Right lobe of liver (tissue), 6 donors: ENCODE measurements at regions not wholly inside any gene's neighbourhood (a gene's known extent, or its start where the extent isn't known, plus 50 kb on each side); places are given as distances from the start of the nearest gene placed in this dataset.

ENCODE experiments used
- ATAC-seq, 4 donors: fragments of 200-7000 bp; cut with Tn5 transposase; one replicate each; pipeline ENCODE4 v1.9.1; 2020; ENCODE audit warnings: mild to moderate bottlenecking in 4 of 4, moderate library complexity in 4 of 4
- DNase-seq, 3 donors: peaks; one replicate each; pipeline ENCODE4 v3.0.0-alpha.2; 2020
- H3K27ac ChIP-seq, 3 donors: fragments of 200-600 bp; one replicate each; pipeline ENCODE4 v1.8.0; 2022
- H3K27me3 ChIP-seq, 2 donors: fragments of 200-600 bp; one replicate each; pipeline ENCODE4 v1.8.0; 2022
- H3K36me3 ChIP-seq, 4 donors: fragments of 200-600 bp; sonication (generic) in 1 of 4; one replicate each; pipeline versions ENCODE4 v1.5.1 to v1.8.0; 2017 to 2022; ENCODE audit warnings: control low read depth in 1 of 4
- H3K4me1 ChIP-seq, 4 donors: fragments of 200-600 bp; sonication (generic) in 1 of 4; one replicate each; pipeline versions ENCODE4 v1.5.1 to v1.8.0; 2017 to 2022; ENCODE audit warnings: control low read depth in 1 of 4
- H3K4me3 ChIP-seq, 3 donors: fragments of 200-600 bp; one replicate each; pipeline ENCODE4 v1.8.0; 2022
- H3K9me3 ChIP-seq, 4 donors: fragments of 200-600 bp; sonication (generic) in 1 of 4; one replicate each; pipeline versions ENCODE4 v1.5.1 to v1.8.0; 2017 to 2022; ENCODE audit warnings: control low read depth in 1 of 4
- POLR2A ChIP-seq: fragments of 450-650 bp; IDR thresholded peaks from one replicate; pipeline ENCODE4 v1.6.1; 2017; ENCODE audit warnings: antibody characterized with exemption, mild to moderate bottlenecking
- WGBS: methylation state at CpG from one replicate; pipeline ENCODE4 v1.1.6; 2018; ENCODE audit warnings: low coverage, low lambda C conversion rate; ENCODE audit not compliant: insufficient coverage; ENCODE audit errors: missing lambda C conversion rate; 5-methylcytosine and 5-hydroxymethylcytosine counted together
- intact Hi-C, 2 donors: fragments of 100-400 bp; cut with DNase I; formaldehyde crosslinking; loops; one replicate each; pipeline versions ENCODE4 v1.11.2 to v1.14.1; 2022
- TF ChIP-seq, protein P1 (sequence below), 4 donors: fragments of 200-600 bp in 3 of 4; fragments of 450-650 bp in 1 of 4; IDR thresholded peaks; one replicate each; pipeline versions ENCODE4 v1.5.1 to v1.8.0; 2016 to 2022; ENCODE audit warnings: antibody characterized with exemption in 4 of 4, mild to moderate bottlenecking in 2 of 4
- donor health status: DM: no; HTN: yes; CAD: no.
- donor health status: DM: no; HTN: no; CAD: no.
- donor health status: DM: no; HTN: no; CAD: no.
- donor health status: DM: no; HTN: yes; CAD: no.
- donor health status: DM: no; HTN: yes; CAD: no.

DNA sequence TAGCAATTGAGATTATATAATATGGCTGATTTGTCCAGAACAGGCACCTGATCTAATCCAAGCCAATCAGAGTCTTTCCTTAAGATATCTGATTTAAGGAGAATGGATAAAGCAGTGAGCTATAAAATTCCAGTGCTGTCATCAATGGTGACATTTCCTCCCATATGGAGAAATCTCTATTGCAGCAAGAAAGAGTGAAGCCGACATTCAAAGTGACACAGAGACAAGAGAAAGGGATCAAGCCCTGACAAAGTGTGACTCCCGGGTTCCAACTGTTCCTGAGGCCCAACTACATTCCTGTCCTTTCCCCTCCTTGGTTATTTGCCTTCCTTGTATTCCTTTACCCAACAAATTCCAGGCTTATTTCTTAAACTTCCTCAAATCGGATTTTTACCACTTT, 430.0 kb upstream of the SOX5 start:
- 54% methylated on average over 2 of the region's 3 CpGs for WGBS
- TF ChIP-seq, protein P1, sequence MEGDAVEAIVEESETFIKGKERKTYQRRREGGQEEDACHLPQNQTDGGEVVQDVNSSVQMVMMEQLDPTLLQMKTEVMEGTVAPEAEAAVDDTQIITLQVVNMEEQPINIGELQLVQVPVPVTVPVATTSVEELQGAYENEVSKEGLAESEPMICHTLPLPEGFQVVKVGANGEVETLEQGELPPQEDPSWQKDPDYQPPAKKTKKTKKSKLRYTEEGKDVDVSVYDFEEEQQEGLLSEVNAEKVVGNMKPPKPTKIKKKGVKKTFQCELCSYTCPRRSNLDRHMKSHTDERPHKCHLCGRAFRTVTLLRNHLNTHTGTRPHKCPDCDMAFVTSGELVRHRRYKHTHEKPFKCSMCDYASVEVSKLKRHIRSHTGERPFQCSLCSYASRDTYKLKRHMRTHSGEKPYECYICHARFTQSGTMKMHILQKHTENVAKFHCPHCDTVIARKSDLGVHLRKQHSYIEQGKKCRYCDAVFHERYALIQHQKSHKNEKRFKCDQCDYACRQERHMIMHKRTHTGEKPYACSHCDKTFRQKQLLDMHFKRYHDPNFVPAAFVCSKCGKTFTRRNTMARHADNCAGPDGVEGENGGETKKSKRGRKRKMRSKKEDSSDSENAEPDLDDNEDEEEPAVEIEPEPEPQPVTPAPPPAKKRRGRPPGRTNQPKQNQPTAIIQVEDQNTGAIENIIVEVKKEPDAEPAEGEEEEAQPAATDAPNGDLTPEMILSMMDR (IDR thresholded peaks at IDR 0.05) = no peak
- TF ChIP-seq POLR2A = no peak
- H3K4me1 ChIP-seq = peaks cover 0 to 7% (median 0%) of the 10 kb centered on the region in 4 donors

GRCh38 chr12:24378548-24379407, 429.3 kb upstream of the SOX5 start:
- intact Hi-C loops = no loop called here
- ATAC-seq = no peak

More for the DNA sequence above, 430.0 kb upstream of the SOX5 start:
- no peaks in the 10 kb centered on the region for H3K9me3 ChIP-seq
- intact Hi-C loops = no loop called here
- no peak overlapping the region for H3K27ac ChIP-seq
- ATAC-seq (no peak), DNase-seq (no peak)
- no peaks in the 10 kb centered on the region for H3K27me3 ChIP-seq
- H3K36me3 ChIP-seq = no peaks in the 10 kb centered on the region
- H3K4me3 ChIP-seq = no peak overlapping the region

DNA sequence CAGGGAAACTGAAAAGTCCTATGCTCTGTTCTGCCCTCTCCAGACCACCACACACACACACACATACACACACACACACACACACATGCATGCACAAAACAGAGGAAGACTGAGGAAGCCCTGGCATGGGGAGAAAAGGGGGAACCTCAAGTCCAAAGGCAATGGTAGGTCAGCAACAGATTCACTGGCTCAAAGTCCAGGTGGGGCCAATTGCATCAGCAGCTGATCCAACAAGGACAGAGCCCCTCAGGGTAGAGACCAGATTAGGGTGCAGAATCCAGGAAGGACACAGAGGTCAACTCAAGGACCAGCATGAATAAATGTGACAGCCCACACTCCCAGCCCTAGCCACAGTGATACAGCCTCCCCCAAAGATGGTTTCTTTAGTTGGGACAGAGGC, 425.0 kb upstream of the SOX5 start:
- ATAC-seq = no peak
- no peak for DNase-seq
- TF ChIP-seq, protein P1 (IDR thresholded peaks at IDR 0.05) = no peak
- TF ChIP-seq POLR2A = no peak
- intact Hi-C loops = no loop called here
- H3K27me3 ChIP-seq = no peaks in the 10 kb centered on the region
- peaks cover 0 to 3% (median 0%) of the 10 kb centered on the region in 4 donors for H3K4me1 ChIP-seq
- H3K4me3 ChIP-seq = no peak overlapping the region
- no peaks in the 10 kb centered on the region for H3K9me3 ChIP-seq
- H3K27ac ChIP-seq = no peak overlapping the region
- H3K36me3 ChIP-seq = no peaks in the 10 kb centered on the region

More at GRCh38 chr12:24378548-24379407, 429.3 kb upstream of the SOX5 start:
- TF ChIP-seq POLR2A = no peak
- TF ChIP-seq, protein P1 (IDR thresholded peaks at IDR 0.05) = no peak
- H3K27ac ChIP-seq = no peak overlapping the region
- H3K4me1 ChIP-seq = peaks cover 0 to 7% (median 0%) of the 10 kb centered on the region in 4 donors
- WGBS = 72% methylated on average over 10 of the region's 10 CpGs
- no peak for DNase-seq
- no peaks in the 10 kb centered on the region for H3K27me3 ChIP-seq
- no peaks in the 10 kb centered on the region for H3K36me3 ChIP-seq
- H3K9me3 ChIP-seq = no peaks in the 10 kb centered on the region
- no peak overlapping the region for H3K4me3 ChIP-seq

GRCh38 chr12:24373004-24373403, 423.5 kb upstream of the SOX5 start:
- H3K27ac ChIP-seq = no peak overlapping the region
- H3K4me1 ChIP-seq = no peaks in the 10 kb centered on the region
- intact Hi-C loops = no loop called here
- DNase-seq = no peak
- H3K27me3 ChIP-seq = no peaks in the 10 kb centered on the region
- no peaks in the 10 kb centered on the region for H3K36me3 ChIP-seq
- 90% methylated on average over 3 of the region's 3 CpGs for WGBS
- H3K9me3 ChIP-seq = no peaks in the 10 kb centered on the region
- TF ChIP-seq, protein P1 (IDR thresholded peaks at IDR 0.05) = no peak
- no peak for TF ChIP-seq POLR2A
- ATAC-seq = no peak
- H3K4me3 ChIP-seq = no peak overlapping the region
